GM12878 (cell line): ENCODE measurements at regions not wholly inside any gene's neighbourhood (a gene's known extent, or its start where the extent isn't known, plus 50 kb on each side); places are given as distances from the start of the nearest gene placed in this dataset.

Source experiments
- ATAC-seq: fragments of 200-7000 bp; cut with Tn5 transposase; 3 replicates; pipeline ENCODE4 v1.9.1; 2020; ENCODE audit warnings: mild to moderate bottlenecking, moderate library complexity
- BruUV-seq: library from RNA; stranded (reverse); fragments of 400-500 nt; replicated peaks from 2 replicates; lab custom pipeline; 2021; lab: Mats Ljungman, UMichigan
- CTCF ChIA-PET: fragments of 300-600 bp; sonication (Branson Sonifier 250); formaldehyde crosslinking; extraction: SDS; loops from one replicate; lab custom pipeline; 2021; ENCODE audit warnings: inconsistent platforms; lab: Yijun Ruan, JAX
- POLR2A ChIA-PET: fragments of 350-600 bp; formaldehyde crosslinking; extraction: SDS; loops from one replicate; lab custom pipeline; 2021; ENCODE audit warnings: inconsistent platforms; lab: Charles Lee
- RAD21 ChIA-PET: fragments of 300-600 bp; sonication (Branson Sonifier 250); formaldehyde crosslinking; loops from one replicate; lab custom pipeline; 2023; ENCODE audit warnings: antibody characterized with exemption; ENCODE audit not compliant: unreplicated experiment; lab: Charles Lee
- SMC1A ChIA-PET: fragments of 300-600 bp; sonication (Branson Sonifier 250); formaldehyde crosslinking; loops from one replicate; lab custom pipeline; 2023; ENCODE audit not compliant: unreplicated experiment, uncharacterized antibody; lab: Charles Lee
- DNase-seq: peaks from one replicate; pipeline ENCODE4 v3.0.0-alpha.2; 2011; ENCODE audit warnings: low read depth, low spot score
- FAIRE-seq: peaks from 3 replicates; lab custom pipeline; 2011; peaks lifted over from hg19 to GRCh38; lab: Jason Lieb, UNC
- H2AFZ ChIP-seq: 2 replicates; pipeline ENCODE4 v1.6.0; 2011; ENCODE audit warnings: low read depth, low read length, control low read depth; ENCODE audit not compliant: control insufficient read depth
- H3K27ac ChIP-seq: 2 replicates; pipeline ENCODE4 v1.5.1; 2011; ENCODE audit warnings: control low read depth; ENCODE audit not compliant: control insufficient read depth, insufficient read depth
- H3K27me3 ChIP-seq, 2 experiments: replicated peaks in 1 of 2; 2 replicates each; pipeline versions ENCODE4 v1.6.0 to v1.6.1; 2011; ENCODE audit warnings: low read length in 1 of 2; ENCODE audit not compliant: control insufficient read depth in 2 of 2, insufficient read depth in 2 of 2
- H3K36me3 ChIP-seq, 2 experiments: 2 replicates each; pipeline ENCODE4 v1.5.1; 2011; ENCODE audit warnings: low read length in 1 of 2; ENCODE audit not compliant: control insufficient read depth in 2 of 2, insufficient read depth in 2 of 2
- H3K4me1 ChIP-seq: 2 replicates; pipeline ENCODE4 v1.6.1; 2011; ENCODE audit warnings: mild to moderate bottlenecking, low read length, moderate library complexity, mixed read lengths; ENCODE audit not compliant: control insufficient read depth, insufficient read depth
- H3K4me2 ChIP-seq: 2 replicates; pipeline ENCODE4 v1.6.0; 2011; ENCODE audit warnings: control low read depth; ENCODE audit not compliant: control insufficient read depth, insufficient read depth
- H3K4me3 ChIP-seq: fragments of 200-600 bp; sonication (generic); 2 replicates; pipeline ENCODE4 v1.5.1; 2016
- H3K79me2 ChIP-seq: 2 replicates; pipeline ENCODE4 v1.6.0; 2011; ENCODE audit warnings: low read length; ENCODE audit not compliant: control insufficient read depth, insufficient read depth
- H3K9ac ChIP-seq: 2 replicates; pipeline ENCODE4 v1.8.0; 2011; ENCODE audit warnings: low read length, control low read depth, mixed read lengths; ENCODE audit not compliant: control insufficient read depth, insufficient read depth
- H3K9me3 ChIP-seq: replicated peaks from 3 replicates; pipeline ENCODE4 v1.5.1; 2011; ENCODE audit warnings: mild to moderate bottlenecking, low read length; ENCODE audit not compliant: control insufficient read depth, insufficient read depth
- H4K20me1 ChIP-seq: 2 replicates; pipeline ENCODE4 v1.6.0; 2011; ENCODE audit not compliant: control insufficient read depth, insufficient read depth
- CEBPB ChIP-seq, 2 experiments: fragments of 150-350 bp in 1 of 2; IDR thresholded peaks; 2 replicates each; pipeline ENCODE4 v1.6.1; 2012 to 2014; ENCODE audit warnings: low read depth in 2 of 2, low read length in 2 of 2, borderline replicate concordance in 1 of 2, inconsistent platforms in 1 of 2
- CHD4 ChIP-seq: fragments of 200-600 bp; sonication (generic); IDR thresholded peaks from 2 replicates; pipeline ENCODE4 v1.6.1; 2016; ENCODE audit warnings: mild to moderate bottlenecking
- EP300 ChIP-seq, 2 experiments: fragments of 150-350 bp in 1 of 2; IDR thresholded peaks; 2 replicates each; pipeline ENCODE4 v1.6.1; 2011 to 2012; ENCODE audit warnings: low read depth in 2 of 2, low read length in 2 of 2, borderline replicate concordance in 1 of 2, improper control_type of control experiment in 1 of 2, inconsistent platforms in 1 of 2; ENCODE audit not compliant: control insufficient read depth in 1 of 2
- IKZF2 ChIP-seq, 2 experiments: fragments of 450-650 bp; IDR thresholded peaks; 2 replicates each; pipeline ENCODE4 v1.6.1; 2017; ENCODE audit warnings: mild to moderate bottlenecking in 2 of 2, moderate library complexity in 2 of 2
- KLF5 ChIP-seq: fragments of 450-650 bp; IDR thresholded peaks from 2 replicates; pipeline ENCODE4 v1.6.1; 2014; ENCODE audit warnings: mild to moderate bottlenecking; ENCODE audit not compliant: partially characterized antibody
- NR2C2 ChIP-seq: IDR thresholded peaks from 2 replicates; pipeline ENCODE4 v1.6.1; 2011; ENCODE audit warnings: borderline replicate concordance, low read depth; ENCODE audit not compliant: control insufficient read depth, insufficient read length
- RELA ChIP-seq: fragments of 450-650 bp; IDR thresholded peaks from 2 replicates; pipeline ENCODE4 v1.8.0; 2014; ENCODE audit warnings: borderline replicate concordance; ENCODE audit not compliant: partially characterized antibody
- SUZ12 ChIP-seq: fragments of 200-600 bp; sonication (generic); IDR thresholded peaks from one replicate; pipeline ENCODE4 v1.6.1; 2018; ENCODE audit warnings: antibody characterized with exemption, mild to moderate bottlenecking; ENCODE audit not compliant: unreplicated experiment
- TCF7 ChIP-seq: IDR thresholded peaks from 2 replicates; pipeline ENCODE4 v1.6.1; 2014; ENCODE audit warnings: antibody characterized with exemption, borderline replicate concordance
- ZNF592 ChIP-seq: fragments of 450-650 bp; IDR thresholded peaks from 2 replicates; pipeline ENCODE4 v1.6.1; 2017; ENCODE audit warnings: mild to moderate bottlenecking, moderate library complexity
- ZNF687 ChIP-seq: fragments of 450-650 bp; IDR thresholded peaks from 2 replicates; pipeline ENCODE4 v1.6.1; 2017; ENCODE audit warnings: mild to moderate bottlenecking, moderate library complexity
- WGBS: methylation state at CpG from one replicate; pipeline ENCODE4 v1.1.6; 2016; ENCODE audit warnings: low lambda C conversion rate; ENCODE audit not compliant: insufficient replicate concordance, insufficient coverage; ENCODE audit errors: missing lambda C conversion rate; 5-methylcytosine and 5-hydroxymethylcytosine counted together
- in situ Hi-C: fragments of 300-500 bp; cut with MboI; formaldehyde crosslinking; loops from 9 replicates; pipeline ENCODE4 v1.14.3; 2018; ENCODE audit warnings: mixed read lengths
- intact Hi-C: fragments of 100-400 bp; cut with micrococcal nuclease; formaldehyde crosslinking; loops from one replicate; pipeline ENCODE4 v1.14.2; 2022; ENCODE audit not compliant: unreplicated experiment
- TF ChIP-seq, protein P1 (sequence below): fragments of 450-650 bp; IDR thresholded peaks from 2 replicates; pipeline ENCODE4 v1.6.1; 2016; ENCODE audit warnings: mild to moderate bottlenecking

- H3K27me3 ChIP-seq: no peaks in the 10 kb centered on the region
- H2AFZ ChIP-seq: no peak overlapping the region
- no peak overlapping the region for H3K27ac ChIP-seq
- no peaks in the 10 kb centered on the region for H3K36me3 ChIP-seq
- FAIRE-seq (no peak), DNase-seq (no peak), ATAC-seq (no peak)
- intact Hi-C loops: no loop called here
- WGBS: 20% methylated on average over 4 of the region's 4 CpGs
- H4K20me1 ChIP-seq: no peaks in the 10 kb centered on the region
- no TSS peak for BruUV-seq
- no peak overlapping the region for H3K4me2 ChIP-seq
- no peaks in the 10 kb centered on the region for H3K79me2 ChIP-seq
- TF ChIP-seq ZNF687 (no peak), IKZF2 (IDR thresholded peaks at IDR 0.05) (no peak), NR2C2 (no peak), EP300 (IDR thresholded peaks at IDR 0.05; ENCODE audit: borderline replicate concordance in 1 of 2, control insufficient read depth in 1 of 2, low read depth in 2 of 2, low read length in 2 of 2) (no peak), CEBPB (IDR thresholded peaks at IDR 0.05; ENCODE audit: borderline replicate concordance in 1 of 2, low read depth in 2 of 2, low read length in 2 of 2) (no peak), TCF7 (no peak), SUZ12 (no peak), ZNF592 (no peak), CHD4 (no peak), KLF5 (no peak), RELA (no peak)
- TF ChIP-seq, protein P1, sequence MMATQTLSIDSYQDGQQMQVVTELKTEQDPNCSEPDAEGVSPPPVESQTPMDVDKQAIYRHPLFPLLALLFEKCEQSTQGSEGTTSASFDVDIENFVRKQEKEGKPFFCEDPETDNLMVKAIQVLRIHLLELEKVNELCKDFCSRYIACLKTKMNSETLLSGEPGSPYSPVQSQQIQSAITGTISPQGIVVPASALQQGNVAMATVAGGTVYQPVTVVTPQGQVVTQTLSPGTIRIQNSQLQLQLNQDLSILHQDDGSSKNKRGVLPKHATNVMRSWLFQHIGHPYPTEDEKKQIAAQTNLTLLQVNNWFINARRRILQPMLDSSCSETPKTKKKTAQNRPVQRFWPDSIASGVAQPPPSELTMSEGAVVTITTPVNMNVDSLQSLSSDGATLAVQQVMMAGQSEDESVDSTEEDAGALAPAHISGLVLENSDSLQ: no peak
- H3K4me3 ChIP-seq: no peak overlapping the region
- in situ Hi-C loops: no loop called here
- ChIA-PET CTCF (interaction anchor here (0.6 to 1.4 kb wide), 4 partner anchors 8 to 509 kb away, joined by 3 to 4 read pairs (median 3); no protein-coding TSS in a partner anchor), POLR2A (no interaction called here), RAD21 (no interaction called here), SMC1A (no interaction called here)
- no peak overlapping the region for H3K9ac ChIP-seq
- H3K4me1 ChIP-seq: no peaks in the 10 kb centered on the region
- H3K9me3 ChIP-seq: no peaks in the 10 kb centered on the region
Measured at GRCh38 chr13:39107561-39107960, 69.3 kb downstream of the NHLRC3 start.
